Suprapubic skin (tissue), 4 donors: ENCODE measurements at regions not wholly inside any gene's neighbourhood (a gene's known extent, or its start where the extent isn't known, plus 50 kb on each side); places are given as distances from the start of the nearest gene placed in this dataset.

Source experiments
- CTCF ChIP-seq, 2 donors: fragments of 200-600 bp in 1 of 2; fragments of 450-650 bp in 1 of 2; sonication (generic) in 1 of 2; IDR thresholded peaks; one replicate each; pipeline ENCODE4 v1.5.1; 2016 to 2019; ENCODE audit warnings: antibody characterized with exemption in 2 of 2, mild to moderate bottlenecking in 1 of 2, moderate library complexity in 1 of 2
- EP300 ChIP-seq: sonication (generic); formaldehyde crosslinking; IDR thresholded peaks from one replicate; pipeline ENCODE4 v1.6.1; 2017; ENCODE audit warnings: antibody characterized with exemption
- POLR2A ChIP-seq, 2 donors: fragments of 450-650 bp; IDR thresholded peaks; one replicate each; pipeline ENCODE4 v1.6.1; 2017; ENCODE audit warnings: antibody characterized with exemption in 2 of 2, mild to moderate bottlenecking in 2 of 2, moderate library complexity in 2 of 2
- POLR2AphosphoS5 ChIP-seq, 3 donors: sonication (generic); formaldehyde crosslinking; IDR thresholded peaks; one replicate each; pipeline ENCODE4 v1.6.1; 2017; ENCODE audit warnings: antibody characterized with exemption in 3 of 3

GRCh38 chr6:19549109-19549508, 288.1 kb upstream of the ID4 start:
- TF ChIP-seq POLR2A (IDR thresholded peaks at IDR 0.05) (no peak), CTCF (IDR thresholded peaks at IDR 0.05) (no peak), POLR2AphosphoS5 (IDR thresholded peaks at IDR 0.05) (no peak), EP300 (no peak)
